ENCODE measurements at regions not wholly inside any gene's neighbourhood (a gene's known extent, or its start where the extent isn't known, plus 50 kb on each side); places are given as distances from the start of the nearest gene placed in this dataset.

GRCh38 chr21:36576441-36576840 lies 96.5 kb upstream of the CLDN14 start:
- no peak for ATAC-seq

GRCh38 chr21:36579898-36580297 lies 100.0 kb upstream of the CLDN14 start:
- intact Hi-C loops (cut with DNase I) = no loop called here
- no peak for TF ChIP-seq CTCF (IDR thresholded peaks at IDR 0.05)
- TF ChIP-seq POLR2A (IDR thresholded peaks at IDR 0.05) = no peak
- no peak overlapping the region for H3K27ac ChIP-seq
- no peaks in the 10 kb centered on the region for H3K27me3 ChIP-seq
- DNase-seq = no peak
- H3K9me3 ChIP-seq = no peaks in the 10 kb centered on the region
- WGBS, 2 donors = 60 to 67% methylated on average over 1 of the region's 1 CpG
- ATAC-seq = no peak
- H3K36me3 ChIP-seq (replicated peaks in 1 of 2; ENCODE audit: insufficient read depth in 1 of 2, low read depth in 2 of 2) = no peaks in the 10 kb centered on the region
- H3K4me1 ChIP-seq = no peaks in the 10 kb centered on the region
- no peak overlapping the region for H3K4me3 ChIP-seq

More at GRCh38 chr21:36576441-36576840, 96.5 kb upstream of the CLDN14 start:
- WGBS, 2 donors = 77 to 81% methylated on average over 9 of the region's 9 CpGs
- DNase-seq = no peak
- Histone ChIP-seq H3K9me3 (no peaks in the 10 kb centered on the region), H3K27me3 (no peaks in the 10 kb centered on the region), H3K27ac (no peak overlapping the region), H3K36me3 (replicated peaks in 1 of 2; ENCODE audit: insufficient read depth in 1 of 2, low read depth in 2 of 2) (no peaks in the 10 kb centered on the region), H3K4me3 (no peak overlapping the region), H3K4me1 (no peaks in the 10 kb centered on the region)
- intact Hi-C loops (cut with DNase I) = no loop called here
- TF ChIP-seq POLR2A (IDR thresholded peaks at IDR 0.05) (no peak), CTCF (IDR thresholded peaks at IDR 0.05) (no peak)

GRCh38 chr21:36582271-36582670 lies 102.3 kb upstream of the CLDN14 start:
- no peaks in the 10 kb centered on the region for H3K4me1 ChIP-seq
- DNase-seq (no peak), ATAC-seq (no peak)
- no peaks in the 10 kb centered on the region for H3K9me3 ChIP-seq
- H3K4me3 ChIP-seq = no peak overlapping the region
- WGBS, 2 donors = 51 to 75% methylated on average over 6 of the region's 6 CpGs
- no peaks in the 10 kb centered on the region for H3K27me3 ChIP-seq
- no peaks in the 10 kb centered on the region for H3K36me3 ChIP-seq (replicated peaks in 1 of 2; ENCODE audit: insufficient read depth in 1 of 2, low read depth in 2 of 2)
- H3K27ac ChIP-seq = no peak overlapping the region
- intact Hi-C loops (cut with DNase I) = no loop called here
- TF ChIP-seq CTCF (IDR thresholded peaks at IDR 0.05) = no peak
- no peak for TF ChIP-seq POLR2A (IDR thresholded peaks at IDR 0.05)

- H3K36me3 ChIP-seq (replicated peaks in 1 of 2; ENCODE audit: insufficient read depth in 1 of 2, low read depth in 2 of 2) = no peaks in the 10 kb centered on the region
- TF ChIP-seq CTCF (IDR thresholded peaks at IDR 0.05) = no peak
- no peak for TF ChIP-seq POLR2A (IDR thresholded peaks at IDR 0.05)
- 50 to 66% methylated on average over 2 to 4 of the region's 5 CpGs for WGBS, 2 donors
- DNase-seq = no peak
- H3K4me1 ChIP-seq = no peaks in the 10 kb centered on the region
- H3K27ac ChIP-seq = no peak overlapping the region
- no peaks in the 10 kb centered on the region for H3K9me3 ChIP-seq
- H3K27me3 ChIP-seq = no peaks in the 10 kb centered on the region
- no peak for ATAC-seq
- intact Hi-C loops (cut with DNase I) = no loop called here
- H3K4me3 ChIP-seq = no peak overlapping the region
Observed at GRCh38 chr21:36583591-36583990, 103.7 kb upstream of the CLDN14 start.

Measured in body of pancreas (tissue), 4 donors.